SK-N-SH (cell line): ENCODE measurements at regions not wholly inside any gene's neighbourhood (a gene's known extent, or its start where the extent isn't known, plus 50 kb on each side); places are given as distances from the start of the nearest gene placed in this dataset.

Source experiments
- CHD2 ChIP-seq: fragments of 150-350 bp; IDR thresholded peaks from 2 replicates; pipeline ENCODE4 v1.6.1; 2018; ENCODE audit warnings: low read length; ENCODE audit not compliant: partially characterized antibody
- EP300 ChIP-seq, 2 experiments: IDR thresholded peaks; 2 replicates each; pipeline versions ENCODE4 v1.4.0 to v1.6.1; 2012; ENCODE audit warnings: borderline replicate concordance in 1 of 2, low read depth in 1 of 2, low read length in 1 of 2
- FOXJ3 ChIP-seq: sonication (generic); formaldehyde crosslinking; IDR thresholded peaks from 2 replicates; pipeline ENCODE4 v1.5.1; 2020; ENCODE audit warnings: mild to moderate bottlenecking, missing genetic modification reagents
- GABPA ChIP-seq: IDR thresholded peaks from 2 replicates; pipeline ENCODE4 v1.4.0; 2012; ENCODE audit warnings: low read depth, mild to moderate bottlenecking
- GATA2 ChIP-seq: sonication (generic); formaldehyde crosslinking; IDR thresholded peaks from 2 replicates; pipeline ENCODE4 v1.5.0; 2020; ENCODE audit warnings: mild to moderate bottlenecking, missing genetic modification reagents
- JUND ChIP-seq: IDR thresholded peaks from 2 replicates; pipeline ENCODE4 v1.4.0; 2012
- MXI1 ChIP-seq: IDR thresholded peaks from 2 replicates; pipeline ENCODE4 v1.6.1; 2012; ENCODE audit warnings: mild to moderate bottlenecking, low read depth, low read length, improper control_type of control experiment
- POLR2AphosphoS5 ChIP-seq: IDR thresholded peaks from 2 replicates; pipeline ENCODE4 v1.6.1; 2012; ENCODE audit warnings: low read depth, low read length
- RAD21 ChIP-seq: IDR thresholded peaks from 2 replicates; pipeline ENCODE4 v1.6.1; 2012; ENCODE audit warnings: mild to moderate bottlenecking, low read length
- RCOR1 ChIP-seq: fragments of 150-350 bp; IDR thresholded peaks from 2 replicates; pipeline ENCODE4 v1.6.1; 2017; ENCODE audit warnings: antibody characterized with exemption, low read length
- RXRA ChIP-seq: IDR thresholded peaks from 2 replicates; pipeline ENCODE4 v1.4.0; 2012; ENCODE audit warnings: low read depth, mild to moderate bottlenecking, borderline replicate concordance
- SIN3A ChIP-seq: IDR thresholded peaks from 2 replicates; pipeline ENCODE4 v1.6.1; 2012; ENCODE audit warnings: low read depth, mild to moderate bottlenecking, low read length, moderate library complexity, borderline replicate concordance
- TAF1 ChIP-seq: IDR thresholded peaks from 2 replicates; pipeline ENCODE4 v1.6.1; 2012; ENCODE audit warnings: low read depth, mild to moderate bottlenecking, low read length, moderate library complexity, borderline replicate concordance
- TCF12 ChIP-seq: IDR thresholded peaks from 2 replicates; pipeline ENCODE4 v1.4.0; 2012
- TEAD4 ChIP-seq: IDR thresholded peaks from 2 replicates; pipeline ENCODE4 v1.4.0; 2012; ENCODE audit warnings: mild to moderate bottlenecking, borderline replicate concordance; ENCODE audit not compliant: insufficient read depth
- TF ChIP-seq, protein P1 (sequence below): IDR thresholded peaks from 2 replicates; pipeline ENCODE4 v1.4.0; 2012; ENCODE audit warnings: low read depth, borderline replicate concordance
- TF ChIP-seq, protein P2 (sequence below): IDR thresholded peaks from 2 replicates; pipeline ENCODE4; 2012
- TF ChIP-seq, protein P3 (sequence below): IDR thresholded peaks from 2 replicates; pipeline ENCODE4 v1.4.0; 2012; ENCODE audit warnings: low read depth, borderline replicate concordance
- TF ChIP-seq, protein P4 (sequence below): fragments of 200-600 bp; sonication (generic); IDR thresholded peaks from 2 replicates; pipeline ENCODE4 v1.6.1; 2017; ENCODE audit warnings: antibody characterized with exemption, mild to moderate bottlenecking, moderate library complexity

DNA sequence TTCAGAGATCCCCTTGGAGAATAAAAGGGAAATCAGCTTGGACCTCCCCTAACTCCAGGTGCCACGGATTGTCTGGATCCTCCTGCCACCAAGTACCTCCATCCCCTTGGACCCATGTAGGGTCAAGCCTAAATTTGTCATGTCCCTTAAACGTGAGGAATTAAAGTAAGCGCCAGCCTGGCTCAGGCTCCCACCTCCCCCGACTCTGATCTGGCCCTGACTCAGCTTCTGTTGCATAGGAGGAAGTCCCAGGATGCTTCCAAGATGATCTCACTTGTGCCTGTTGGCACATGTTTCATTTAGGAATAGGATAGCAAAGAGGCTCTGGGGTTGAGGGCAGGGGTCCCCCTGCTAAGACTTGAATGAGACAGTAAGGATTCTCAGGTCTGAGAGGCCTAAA lies 231.9 kb upstream of the JUN start (continued):
- TF ChIP-seq SIN3A (no peak), TCF12 (peak; percentile 77), TEAD4 (peak; percentile 66; the same call in 1 of the 2 replicates), EP300 (IDR thresholded peaks at IDR 0.05; ENCODE audit: borderline replicate concordance in 1 of 2, low read depth in 1 of 2, low read length in 1 of 2) (peak in 1 of 2 experiments; percentile 69; a peak in 1 of 4 replicates), RXRA (peak; percentile 15; the same call in 1 of the 2 replicates), RAD21 (no peak), RCOR1 (no peak), GATA2 (CRISPR knock-in tag) (no peak), GABPA (no peak), TAF1 (no peak), MXI1 (no peak), JUND (peak; percentile 79), POLR2AphosphoS5 (no peak), FOXJ3 (CRISPR knock-in tag) (no peak), CHD2 (no peak)
- TF ChIP-seq, protein P1, sequence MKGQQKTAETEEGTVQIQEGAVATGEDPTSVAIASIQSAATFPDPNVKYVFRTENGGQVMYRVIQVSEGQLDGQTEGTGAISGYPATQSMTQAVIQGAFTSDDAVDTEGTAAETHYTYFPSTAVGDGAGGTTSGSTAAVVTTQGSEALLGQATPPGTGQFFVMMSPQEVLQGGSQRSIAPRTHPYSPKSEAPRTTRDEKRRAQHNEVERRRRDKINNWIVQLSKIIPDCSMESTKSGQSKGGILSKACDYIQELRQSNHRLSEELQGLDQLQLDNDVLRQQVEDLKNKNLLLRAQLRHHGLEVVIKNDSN = no peak
- TF ChIP-seq, protein P2, sequence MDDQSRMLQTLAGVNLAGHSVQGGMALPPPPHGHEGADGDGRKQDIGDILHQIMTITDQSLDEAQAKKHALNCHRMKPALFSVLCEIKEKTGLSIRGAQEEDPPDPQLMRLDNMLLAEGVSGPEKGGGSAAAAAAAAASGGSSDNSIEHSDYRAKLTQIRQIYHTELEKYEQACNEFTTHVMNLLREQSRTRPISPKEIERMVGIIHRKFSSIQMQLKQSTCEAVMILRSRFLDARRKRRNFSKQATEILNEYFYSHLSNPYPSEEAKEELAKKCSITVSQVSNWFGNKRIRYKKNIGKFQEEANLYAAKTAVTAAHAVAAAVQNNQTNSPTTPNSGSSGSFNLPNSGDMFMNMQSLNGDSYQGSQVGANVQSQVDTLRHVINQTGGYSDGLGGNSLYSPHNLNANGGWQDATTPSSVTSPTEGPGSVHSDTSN = peak; percentile 45
- TF ChIP-seq, protein P3, sequence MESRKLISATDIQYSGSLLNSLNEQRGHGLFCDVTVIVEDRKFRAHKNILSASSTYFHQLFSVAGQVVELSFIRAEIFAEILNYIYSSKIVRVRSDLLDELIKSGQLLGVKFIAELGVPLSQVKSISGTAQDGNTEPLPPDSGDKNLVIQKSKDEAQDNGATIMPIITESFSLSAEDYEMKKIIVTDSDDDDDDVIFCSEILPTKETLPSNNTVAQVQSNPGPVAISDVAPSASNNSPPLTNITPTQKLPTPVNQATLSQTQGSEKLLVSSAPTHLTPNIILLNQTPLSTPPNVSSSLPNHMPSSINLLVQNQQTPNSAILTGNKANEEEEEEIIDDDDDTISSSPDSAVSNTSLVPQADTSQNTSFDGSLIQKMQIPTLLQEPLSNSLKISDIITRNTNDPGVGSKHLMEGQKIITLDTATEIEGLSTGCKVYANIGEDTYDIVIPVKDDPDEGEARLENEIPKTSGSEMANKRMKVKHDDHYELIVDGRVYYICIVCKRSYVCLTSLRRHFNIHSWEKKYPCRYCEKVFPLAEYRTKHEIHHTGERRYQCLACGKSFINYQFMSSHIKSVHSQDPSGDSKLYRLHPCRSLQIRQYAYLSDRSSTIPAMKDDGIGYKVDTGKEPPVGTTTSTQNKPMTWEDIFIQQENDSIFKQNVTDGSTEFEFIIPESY = no peak
- TF ChIP-seq, protein P4, sequence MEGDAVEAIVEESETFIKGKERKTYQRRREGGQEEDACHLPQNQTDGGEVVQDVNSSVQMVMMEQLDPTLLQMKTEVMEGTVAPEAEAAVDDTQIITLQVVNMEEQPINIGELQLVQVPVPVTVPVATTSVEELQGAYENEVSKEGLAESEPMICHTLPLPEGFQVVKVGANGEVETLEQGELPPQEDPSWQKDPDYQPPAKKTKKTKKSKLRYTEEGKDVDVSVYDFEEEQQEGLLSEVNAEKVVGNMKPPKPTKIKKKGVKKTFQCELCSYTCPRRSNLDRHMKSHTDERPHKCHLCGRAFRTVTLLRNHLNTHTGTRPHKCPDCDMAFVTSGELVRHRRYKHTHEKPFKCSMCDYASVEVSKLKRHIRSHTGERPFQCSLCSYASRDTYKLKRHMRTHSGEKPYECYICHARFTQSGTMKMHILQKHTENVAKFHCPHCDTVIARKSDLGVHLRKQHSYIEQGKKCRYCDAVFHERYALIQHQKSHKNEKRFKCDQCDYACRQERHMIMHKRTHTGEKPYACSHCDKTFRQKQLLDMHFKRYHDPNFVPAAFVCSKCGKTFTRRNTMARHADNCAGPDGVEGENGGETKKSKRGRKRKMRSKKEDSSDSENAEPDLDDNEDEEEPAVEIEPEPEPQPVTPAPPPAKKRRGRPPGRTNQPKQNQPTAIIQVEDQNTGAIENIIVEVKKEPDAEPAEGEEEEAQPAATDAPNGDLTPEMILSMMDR = no peak
